H1 (cell line): ENCODE measurements at regions not wholly inside any gene's neighbourhood (a gene's known extent, or its start where the extent isn't known, plus 50 kb on each side); places are given as distances from the start of the nearest gene placed in this dataset.

Experiments used
- CTCF ChIA-PET: fragments of 300-600 bp; sonication (Branson Sonifier 250); formaldehyde crosslinking; loops from one replicate; lab custom pipeline; 2021; ENCODE audit not compliant: partially characterized antibody; lab: Charles Lee
- POLR2A ChIA-PET: fragments of 300-600 bp; sonication (Branson Sonifier 250); formaldehyde crosslinking; loops from one replicate; lab custom pipeline; 2021; ENCODE audit warnings: inconsistent platforms; ENCODE audit not compliant: partially characterized antibody; lab: Charles Lee
- DNase-seq, 2 experiments: peaks; one replicate each; pipeline versions ENCODE4 v3.0.0 to v3.0.0-alpha.2; 2010 to 2022; ENCODE audit warnings: low spot score in 2 of 2, low read depth in 1 of 2, mixed read lengths in 1 of 2
- FAIRE-seq: peaks from 2 replicates; lab custom pipeline; 2011; peaks lifted over from hg19 to GRCh38; lab: Jason Lieb, UNC
- H2AFZ ChIP-seq: 2 replicates; pipeline ENCODE4 v1.8.1; 2012; ENCODE audit warnings: low read length, inconsistent platforms
- H2AK5ac ChIP-seq: 2 replicates; pipeline ENCODE4 v1.6.1; 2013; ENCODE audit warnings: low read depth, low read length
- H2BK120ac ChIP-seq: replicated peaks from 2 replicates; pipeline ENCODE3; 2013; ENCODE audit warnings: low read depth, low read length, inconsistent platforms
- H2BK12ac ChIP-seq: 2 replicates; pipeline ENCODE4 v1.6.1; 2013; ENCODE audit warnings: low read depth, low read length
- H2BK15ac ChIP-seq: 2 replicates; pipeline ENCODE4 v1.6.1; 2013; ENCODE audit warnings: low read length
- H2BK20ac ChIP-seq: 2 replicates; pipeline ENCODE4 v1.6.1; 2013; ENCODE audit warnings: low read length
- H2BK5ac ChIP-seq: 2 replicates; pipeline ENCODE4 v1.6.1; 2013; ENCODE audit warnings: low read depth, low read length
- H3K14ac ChIP-seq: 2 replicates; pipeline ENCODE4 v1.6.1; 2013; ENCODE audit warnings: inconsistent platforms; ENCODE audit not compliant: insufficient read length
- H3K18ac ChIP-seq: 2 replicates; pipeline ENCODE4 v1.6.1; 2013; ENCODE audit warnings: low read length; ENCODE audit errors: extremely low read depth
- H3K23ac ChIP-seq: 2 replicates; pipeline ENCODE4 v1.6.1; 2013; ENCODE audit warnings: inconsistent platforms; ENCODE audit not compliant: insufficient read length
- H3K23me2 ChIP-seq: 2 replicates; pipeline ENCODE4 v1.6.1; 2013; ENCODE audit warnings: low read depth, low read length
- H3K27ac ChIP-seq: 2 replicates; pipeline ENCODE4 v1.6.1; 2011; ENCODE audit warnings: low read depth, low read length, inconsistent platforms
- H3K27me3 ChIP-seq, 4 experiments: replicated peaks in 1 of 4; 1 replicate in 1 of 4; 2 replicates in 3 of 4; pipeline versions ENCODE4 v1.6.1 to v1.8.1; 2011 to 2013; ENCODE audit warnings: low read length in 3 of 4, mild to moderate bottlenecking in 3 of 4, inconsistent platforms in 2 of 4, mixed read lengths in 2 of 4, moderate library complexity in 1 of 4; ENCODE audit not compliant: control insufficient read depth in 3 of 4, insufficient read depth in 3 of 4; ENCODE audit errors: extremely low read depth in 1 of 4
- H3K36me3 ChIP-seq, 4 experiments: 2 replicates each; pipeline versions ENCODE4 v1.6.1 to v1.8.1; 2011 to 2013; ENCODE audit warnings: mild to moderate bottlenecking in 4 of 4, low read length in 3 of 4, moderate library complexity in 2 of 4, control low read depth in 1 of 4, inconsistent platforms in 1 of 4; ENCODE audit not compliant: insufficient read depth in 4 of 4, control insufficient read depth in 2 of 4
- H3K4ac ChIP-seq: replicated peaks from 2 replicates; pipeline ENCODE3; 2013; ENCODE audit warnings: low read length, low read depth, mixed read lengths, inconsistent platforms; ENCODE audit not compliant: insufficient read length
- H3K4me1 ChIP-seq, 4 experiments: replicated peaks in 1 of 4; 1 replicate in 1 of 4; 2 replicates in 3 of 4; pipeline versions ENCODE4 v1.6.1 to v1.8.1; 2011 to 2013; ENCODE audit warnings: low read length in 3 of 4, inconsistent platforms in 2 of 4, mixed read lengths in 1 of 4; ENCODE audit not compliant: insufficient read depth in 4 of 4, control insufficient read depth in 3 of 4
- H3K4me2 ChIP-seq, 2 experiments: 2 replicates each; pipeline versions ENCODE4 v1.6.1 to v1.8.1; 2011 to 2013; ENCODE audit warnings: low read depth in 2 of 2, low read length in 2 of 2, control low read depth in 1 of 2, inconsistent platforms in 1 of 2, mild to moderate bottlenecking in 1 of 2; ENCODE audit not compliant: insufficient read depth in 1 of 2
- H3K4me3 ChIP-seq, 4 experiments: fragments of 200-600, 300-600 bp in 1 of 4; sonication (generic), shearing (Covaris generic), sonication (Bioruptor Twin) in 1 of 4; 2 replicates each; pipeline versions ENCODE4 v1.5.1 to v1.8.1; 2011 to 2016; ENCODE audit warnings: low read length in 4 of 4, low read depth in 3 of 4, control low read depth in 2 of 4, inconsistent platforms in 2 of 4, mild to moderate bottlenecking in 2 of 4, mixed read lengths in 1 of 4, moderate library complexity in 1 of 4; ENCODE audit not compliant: insufficient read depth in 2 of 4; ENCODE audit errors: extremely low read depth in 1 of 4
- H3K56ac ChIP-seq: replicated peaks from 2 replicates; pipeline ENCODE3; 2013; ENCODE audit warnings: low read depth, mild to moderate bottlenecking, mixed read lengths, low read length, inconsistent platforms; ENCODE audit not compliant: insufficient read length
- H3K79me1 ChIP-seq: 2 replicates; pipeline ENCODE4 v1.6.1; 2013; ENCODE audit warnings: low read depth, low read length, control low read depth
- H3K79me2 ChIP-seq, 2 experiments: 2 replicates each; pipeline versions ENCODE4 v1.6.1 to v1.8.1; 2012 to 2013; ENCODE audit warnings: low read length in 2 of 2, mild to moderate bottlenecking in 2 of 2, inconsistent platforms in 1 of 2; ENCODE audit not compliant: insufficient read depth in 2 of 2, control insufficient read depth in 1 of 2
- H3K9ac ChIP-seq, 4 experiments: replicated peaks in 1 of 4; 1 replicate in 1 of 4; 2 replicates in 3 of 4; pipeline versions ENCODE4 v1.6.1 to v1.8.1; 2011 to 2013; ENCODE audit warnings: low read depth in 3 of 4, low read length in 3 of 4, control low read depth in 2 of 4, mild to moderate bottlenecking in 2 of 4, moderate library complexity in 2 of 4, inconsistent platforms in 1 of 4; ENCODE audit errors: extremely low read depth in 1 of 4
- H3K9me3 ChIP-seq, 2 experiments: 2 replicates each; pipeline versions ENCODE4 v1.6.1 to v1.8.1; 2012 to 2013; ENCODE audit warnings: mild to moderate bottlenecking in 2 of 2, moderate library complexity in 2 of 2, control low read depth in 1 of 2, inconsistent platforms in 1 of 2, low read depth in 1 of 2, low read length in 1 of 2, mixed read lengths in 1 of 2; ENCODE audit not compliant: insufficient read depth in 2 of 2
- H4K20me1 ChIP-seq, 2 experiments: replicated peaks in 1 of 2; 2 replicates each; pipeline versions ENCODE3 to v1.8.1; 2011 to 2013; ENCODE audit warnings: inconsistent platforms in 2 of 2, low read length in 2 of 2, mild to moderate bottlenecking in 1 of 2; ENCODE audit not compliant: insufficient read depth in 2 of 2, control insufficient read depth in 1 of 2
- H4K5ac ChIP-seq: 2 replicates; pipeline ENCODE4 v1.6.1; 2013; ENCODE audit warnings: low read length, low read depth, mixed read lengths, inconsistent platforms; ENCODE audit not compliant: insufficient read length
- H4K8ac ChIP-seq: 2 replicates; pipeline ENCODE4 v1.8.0; 2013; ENCODE audit warnings: mild to moderate bottlenecking, moderate library complexity, low read length, inconsistent platforms; ENCODE audit not compliant: insufficient read depth; ENCODE audit errors: extremely low read depth
- H4K91ac ChIP-seq: replicated peaks from 2 replicates; pipeline ENCODE3; 2013; ENCODE audit warnings: low read length, mixed read lengths, inconsistent platforms; ENCODE audit not compliant: insufficient read length
- BCL11A ChIP-seq, 2 experiments: IDR thresholded peaks; one replicate each; pipeline ENCODE4 v1.6.1; 2011; ENCODE audit warnings: low read depth in 2 of 2, low read length in 2 of 2, mild to moderate bottlenecking in 2 of 2
- CHD1 ChIP-seq: IDR thresholded peaks from 2 replicates; pipeline ENCODE4 v1.6.1; 2012; ENCODE audit warnings: low read depth, low read length, improper control_type of control experiment
- CREB1 ChIP-seq: IDR thresholded peaks from 2 replicates; pipeline ENCODE4 v1.6.1; 2012; ENCODE audit warnings: inconsistent platforms
- GABPA ChIP-seq: IDR thresholded peaks from 2 replicates; pipeline ENCODE4 v1.6.1; 2011; ENCODE audit warnings: mild to moderate bottlenecking, low read length, moderate library complexity, borderline replicate concordance; ENCODE audit not compliant: insufficient read depth
- GTF2F1 ChIP-seq: IDR thresholded peaks from 2 replicates; pipeline ENCODE4 v1.6.1; 2012; ENCODE audit warnings: low read depth, low read length, improper control_type of control experiment, borderline replicate concordance
- HDAC6 ChIP-seq: IDR thresholded peaks from one replicate; pipeline ENCODE4 v1.7.1; 2012; ENCODE audit warnings: low read depth, mild to moderate bottlenecking, inconsistent platforms, low read length, moderate library complexity
- KDM1A ChIP-seq: fragments of 200-600, 300-600 bp; sonication (generic); IDR thresholded peaks from 2 replicates; pipeline ENCODE4 v1.7.1; 2016; ENCODE audit warnings: mild to moderate bottlenecking, low read length, borderline replicate concordance
- KDM4A ChIP-seq: IDR thresholded peaks from one replicate; pipeline ENCODE4 v1.7.1; 2012; ENCODE audit warnings: low read depth, mild to moderate bottlenecking, moderate library complexity, low read length, inconsistent platforms; ENCODE audit not compliant: severe bottlenecking
- MAFK ChIP-seq: IDR thresholded peaks from 2 replicates; pipeline ENCODE4 v1.6.1; 2012; ENCODE audit warnings: low read depth, mild to moderate bottlenecking, improper control_type of control experiment, low read length
- SIN3A ChIP-seq, 2 experiments: IDR thresholded peaks in 1 of 2; conservative IDR thresholded peaks in 1 of 2; 2 replicates each; pipeline ENCODE4 v1.6.1; 2011 to 2012; ENCODE audit warnings: low read length in 2 of 2, improper control_type of control experiment in 1 of 2, low read depth in 1 of 2, mild to moderate bottlenecking in 1 of 2
- TAF1 ChIP-seq: IDR thresholded peaks from 2 replicates; pipeline ENCODE4 v1.6.1; 2011; ENCODE audit warnings: mild to moderate bottlenecking, low read depth, low read length
- WGBS, 2 experiments: shearing (Covaris generic) in 1 of 2; methylation state at CpG; one replicate each; pipeline versions ENCODE4 v1.1.6 to v1.1.7; 2013 to 2015; ENCODE audit warnings: low lambda C conversion rate in 2 of 2, mixed read lengths in 2 of 2, inconsistent platforms in 1 of 2, low coverage in 1 of 2, missing lambda C conversion rate in 1 of 2; ENCODE audit not compliant: insufficient replicate concordance in 2 of 2, insufficient coverage in 1 of 2, insufficient read length in 1 of 2; ENCODE audit errors: extremely low coverage in 1 of 2, missing lambda C conversion rate in 1 of 2; 5-methylcytosine and 5-hydroxymethylcytosine counted together
- TF ChIP-seq, protein P1 (sequence below): IDR thresholded peaks from 2 replicates; pipeline ENCODE4 v1.6.1; 2011; ENCODE audit warnings: low read depth, mild to moderate bottlenecking, low read length; ENCODE audit not compliant: insufficient read depth
- TF ChIP-seq, protein P2 (sequence below): IDR thresholded peaks from 2 replicates; pipeline ENCODE4 v1.6.1; 2012; ENCODE audit warnings: inconsistent platforms

DNA sequence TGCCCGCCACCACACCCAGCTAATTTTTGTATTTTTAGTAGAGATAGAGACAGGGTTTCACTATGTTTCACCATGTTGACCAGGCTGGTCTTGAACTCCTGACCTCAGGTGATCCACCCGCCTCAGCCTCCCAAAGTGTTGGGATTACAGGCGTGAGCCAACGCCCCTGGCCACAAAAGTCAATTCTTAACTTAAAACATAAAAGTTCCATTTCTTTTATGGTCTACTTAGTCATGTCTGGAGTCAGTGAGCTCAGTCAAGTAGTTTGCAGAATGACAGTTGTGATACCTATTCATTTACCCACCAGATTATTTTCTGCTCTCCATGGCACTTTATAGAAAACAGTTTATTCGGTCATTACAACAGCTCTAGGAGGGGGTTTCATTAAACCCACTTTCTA, 103.1 kb upstream of the ESR1 start:
- Histone ChIP-seq H3K56ac (no peak overlapping the region), H3K4me1 (no peaks in the 10 kb centered on the region), H2BK12ac (no peak overlapping the region), H3K4me2 (no peak overlapping the region), H3K9ac (no peak overlapping the region), H4K5ac (no peak overlapping the region), H3K4ac (no peak overlapping the region), H4K20me1 (no peaks in the 10 kb centered on the region), H3K9me3 (no peaks in the 10 kb centered on the region), H3K23ac (no peak overlapping the region), H2BK120ac (no peak overlapping the region), H3K27ac (no peak overlapping the region), H3K23me2 (no peaks in the 10 kb centered on the region), H3K14ac (no peak overlapping the region), H2BK15ac (no peak overlapping the region), H3K18ac (no peak overlapping the region), H4K8ac (no peak overlapping the region), H2AK5ac (no peak overlapping the region), H3K79me1 (no peaks in the 10 kb centered on the region), H3K4me3 (no peak overlapping the region), H2BK5ac (no peak overlapping the region), H3K36me3 (no peaks in the 10 kb centered on the region), H3K27me3 (no peaks in the 10 kb centered on the region), H2AFZ (no peak overlapping the region), H3K79me2 (no peaks in the 10 kb centered on the region), H4K91ac (no peak overlapping the region), H2BK20ac (no peak overlapping the region)
- WGBS, 2 experiments = 93% methylated on average over 5 of the region's 5 CpGs; no CpG with 5 or more reads in 1 of the 2 experiments
- FAIRE-seq = no peak
- POLR2A ChIA-PET = no interaction called here
- TF ChIP-seq, protein P1, sequence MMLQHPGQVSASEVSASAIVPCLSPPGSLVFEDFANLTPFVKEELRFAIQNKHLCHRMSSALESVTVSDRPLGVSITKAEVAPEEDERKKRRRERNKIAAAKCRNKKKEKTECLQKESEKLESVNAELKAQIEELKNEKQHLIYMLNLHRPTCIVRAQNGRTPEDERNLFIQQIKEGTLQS = no peak
- no peak for TF ChIP-seq GABPA
- TF ChIP-seq HDAC6 = no peak
- TF ChIP-seq KDM1A = no peak
- TF ChIP-seq, protein P2, sequence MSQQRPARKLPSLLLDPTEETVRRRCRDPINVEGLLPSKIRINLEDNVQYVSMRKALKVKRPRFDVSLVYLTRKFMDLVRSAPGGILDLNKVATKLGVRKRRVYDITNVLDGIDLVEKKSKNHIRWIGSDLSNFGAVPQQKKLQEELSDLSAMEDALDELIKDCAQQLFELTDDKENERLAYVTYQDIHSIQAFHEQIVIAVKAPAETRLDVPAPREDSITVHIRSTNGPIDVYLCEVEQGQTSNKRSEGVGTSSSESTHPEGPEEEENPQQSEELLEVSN = no peak
- no peak for TF ChIP-seq CHD1
- TF ChIP-seq GTF2F1 = no peak
- no peak for TF ChIP-seq CREB1
- TF ChIP-seq MAFK = no peak
- TF ChIP-seq BCL11A (IDR thresholded peaks at IDR 0.05; ENCODE audit: low read depth in 2 of 2, low read length in 2 of 2) = no peak
- TF ChIP-seq SIN3A (conservative IDR thresholded peaks at IDR 0.05 in 1 of 2, IDR thresholded peaks at IDR 0.05 in 1 of 2; ENCODE audit: low read depth in 1 of 2, low read length in 2 of 2) = no peak
- no peak for TF ChIP-seq TAF1
- TF ChIP-seq KDM4A = no peak
- CTCF ChIA-PET = interaction anchor here (0.8 to 3.2 kb wide), 4 partner anchors 9 to 61 kb away, joined by 3 to 13 read pairs (median 6); no protein-coding TSS in a partner anchor
- DNase-seq = no peak
